ENCODE measurements at regions not wholly inside any gene's neighbourhood (a gene's known extent, or its start where the extent isn't known, plus 50 kb on each side); places are given as distances from the start of the nearest gene placed in this dataset.

GRCh38 chr14:34072921-34073320, 122.0 kb upstream of the EGLN3 start:
- Mint-ChIP-seq H3K36me3 (ENCODE audit: unreplicated experiment) (no peaks in the 10 kb centered on the region), H3K4me3 (ENCODE audit: unreplicated experiment) (no peak overlapping the region), H3K27ac (ENCODE audit: unreplicated experiment) (no peak overlapping the region), H3K4me1 (ENCODE audit: low read depth, unreplicated experiment) (no peaks in the 10 kb centered on the region), H3K27me3 (ENCODE audit: unreplicated experiment) (no peaks in the 10 kb centered on the region), H3K9me3 (ENCODE audit: unreplicated experiment) (peaks cover 1% of the 10 kb centered on the region)
- no peak for DNase-seq
- TF ChIP-seq CTCF (IDR thresholded peaks at IDR 0.05; ENCODE audit: partially characterized antibody, unreplicated experiment), result no peak

GRCh38 chr14:34072401-34072800, 121.5 kb upstream of the EGLN3 start:
- no peak for TF ChIP-seq CTCF (IDR thresholded peaks at IDR 0.05; ENCODE audit: partially characterized antibody, unreplicated experiment)
- Mint-ChIP-seq H3K4me1 (ENCODE audit: low read depth, unreplicated experiment) (no peaks in the 10 kb centered on the region), H3K4me3 (ENCODE audit: unreplicated experiment) (no peak overlapping the region), H3K9me3 (ENCODE audit: unreplicated experiment) (peaks cover 1% of the 10 kb centered on the region), H3K36me3 (ENCODE audit: unreplicated experiment) (no peaks in the 10 kb centered on the region), H3K27me3 (ENCODE audit: unreplicated experiment) (no peaks in the 10 kb centered on the region), H3K27ac (ENCODE audit: unreplicated experiment) (no peak overlapping the region)
- DNase-seq, result no peak

GRCh38 chr14:34070917-34071407, 120.1 kb upstream of the EGLN3 start:
- H3K4me1 Mint-ChIP-seq (ENCODE audit: low read depth, unreplicated experiment), result no peaks in the 10 kb centered on the region
- H3K36me3 Mint-ChIP-seq (ENCODE audit: unreplicated experiment), result no peaks in the 10 kb centered on the region
- no peak overlapping the region for H3K4me3 Mint-ChIP-seq (ENCODE audit: unreplicated experiment)
- no peak for TF ChIP-seq CTCF (IDR thresholded peaks at IDR 0.05; ENCODE audit: partially characterized antibody, unreplicated experiment)
- H3K9me3 Mint-ChIP-seq (ENCODE audit: unreplicated experiment), result peaks cover 3% of the 10 kb centered on the region
- DNase-seq, result no peak
- H3K27me3 Mint-ChIP-seq (ENCODE audit: unreplicated experiment), result no peaks in the 10 kb centered on the region
- H3K27ac Mint-ChIP-seq (ENCODE audit: unreplicated experiment), result no peak overlapping the region

- no peaks in the 10 kb centered on the region for H3K36me3 Mint-ChIP-seq (ENCODE audit: unreplicated experiment)
- no peak for DNase-seq
- TF ChIP-seq CTCF (IDR thresholded peaks at IDR 0.05; ENCODE audit: partially characterized antibody, unreplicated experiment), result no peak
- H3K27ac Mint-ChIP-seq (ENCODE audit: unreplicated experiment), result no peak overlapping the region
- H3K4me1 Mint-ChIP-seq (ENCODE audit: low read depth, unreplicated experiment), result no peaks in the 10 kb centered on the region
- no peak overlapping the region for H3K4me3 Mint-ChIP-seq (ENCODE audit: unreplicated experiment)
- peaks cover 1% of the 10 kb centered on the region for H3K9me3 Mint-ChIP-seq (ENCODE audit: unreplicated experiment)
- no peaks in the 10 kb centered on the region for H3K27me3 Mint-ChIP-seq (ENCODE audit: unreplicated experiment)
Measured at GRCh38 chr14:34069854-34070582, 119.1 kb upstream of the EGLN3 start.

- Mint-ChIP-seq H3K4me1 (ENCODE audit: low read depth, unreplicated experiment) (no peaks in the 10 kb centered on the region), H3K36me3 (ENCODE audit: unreplicated experiment) (no peaks in the 10 kb centered on the region), H3K4me3 (ENCODE audit: unreplicated experiment) (no peak overlapping the region), H3K9me3 (ENCODE audit: unreplicated experiment) (peaks cover 1% of the 10 kb centered on the region), H3K27me3 (ENCODE audit: unreplicated experiment) (no peaks in the 10 kb centered on the region), H3K27ac (ENCODE audit: unreplicated experiment) (no peak overlapping the region)
- DNase-seq, result no peak
- TF ChIP-seq CTCF (IDR thresholded peaks at IDR 0.05; ENCODE audit: partially characterized antibody, unreplicated experiment), result no peak
Measured at GRCh38 chr14:34067587-34067986, 116.7 kb upstream of the EGLN3 start.
